Loucy (cell line): ENCODE measurements at regions not wholly inside any gene's neighbourhood (a gene's known extent, or its start where the extent isn't known, plus 50 kb on each side); places are given as distances from the start of the nearest gene placed in this dataset.
"Not testable (repeated sequence)": the region's sequence is repeated elsewhere in the genome, so short reads cannot be mapped to it uniquely, and the experiment has no call there.

ENCODE experiments used
- H2AFZ ChIP-seq: fragments of 200-600 bp; sonication (generic); 2 replicates; pipeline ENCODE4 v1.6.0; 2016; ENCODE audit warnings: antibody characterized with exemption, mild to moderate bottlenecking, low read length, moderate library complexity
- H3F3A ChIP-seq: fragments of 200-600 bp; 2 replicates; pipeline ENCODE4 v1.6.0; 2016; ENCODE audit warnings: antibody characterized with exemption, low read depth, mild to moderate bottlenecking
- H3K27me3 ChIP-seq: fragments of 200-600 bp; sonication (generic); 2 replicates; pipeline ENCODE4 v1.6.1; 2014; ENCODE audit warnings: low read length, mild to moderate bottlenecking; ENCODE audit not compliant: insufficient read depth, poor library complexity, severe bottlenecking
- H3K36me3 ChIP-seq: fragments of 200-600 bp; sonication (generic); 2 replicates; pipeline ENCODE4 v1.6.1; 2016; ENCODE audit warnings: low read length; ENCODE audit not compliant: insufficient read depth
- H3K4me1 ChIP-seq: fragments of 200-600 bp; sonication (generic); 2 replicates; pipeline ENCODE4 v1.5.1; 2014; ENCODE audit warnings: low read length, mild to moderate bottlenecking; ENCODE audit not compliant: insufficient read depth, poor library complexity, severe bottlenecking
- H3K4me2 ChIP-seq: fragments of 200-600 bp; sonication (generic); 2 replicates; pipeline ENCODE4 v1.6.0; 2014; ENCODE audit warnings: antibody characterized with exemption, low read length, low read depth, mild to moderate bottlenecking; ENCODE audit not compliant: poor library complexity, severe bottlenecking
- H3K4me3 ChIP-seq: fragments of 200-600 bp; sonication (generic); 2 replicates; pipeline ENCODE4 v1.5.1; 2014; ENCODE audit warnings: low read length, mild to moderate bottlenecking, mixed read lengths; ENCODE audit not compliant: poor library complexity, severe bottlenecking
- H3K79me2 ChIP-seq: fragments of 200-600 bp; sonication (generic); 2 replicates; pipeline ENCODE4 v1.6.1; 2014; ENCODE audit warnings: low read length; ENCODE audit not compliant: insufficient read depth
- H3K9ac ChIP-seq: fragments of 200-600 bp; sonication (generic); 2 replicates; pipeline ENCODE4 v1.6.0; 2014; ENCODE audit warnings: mild to moderate bottlenecking, low read depth, low read length, moderate library complexity; ENCODE audit not compliant: poor library complexity, severe bottlenecking
- H3K9me2 ChIP-seq: fragments of 200-600 bp; sonication (generic); replicated peaks from 2 replicates; pipeline ENCODE4 v1.6.1; 2016; ENCODE audit warnings: low read depth, low read length, mixed read lengths
- H3K9me3 ChIP-seq: fragments of 200-600 bp; sonication (generic); 2 replicates; pipeline ENCODE4 v1.6.1; 2014; ENCODE audit warnings: mild to moderate bottlenecking, antibody characterized with exemption, low read length, low read depth; ENCODE audit not compliant: insufficient read depth
- H4K20me1 ChIP-seq: fragments of 200-600 bp; sonication (generic); 2 replicates; pipeline ENCODE4 v1.6.0; 2014; ENCODE audit warnings: antibody characterized with exemption, low read length, mild to moderate bottlenecking; ENCODE audit not compliant: insufficient read depth, poor library complexity, severe bottlenecking
- CTCF ChIP-seq: fragments of 200-600 bp; sonication (generic); conservative IDR thresholded peaks from 2 replicates; pipeline ENCODE4 v1.5.1; 2014; ENCODE audit warnings: mild to moderate bottlenecking, antibody characterized with exemption, low read length
- EZH2phosphoT487 ChIP-seq: fragments of 200-600 bp; IDR thresholded peaks from 2 replicates; pipeline ENCODE4 v1.6.1; 2018; ENCODE audit warnings: antibody characterized with exemption, mild to moderate bottlenecking, moderate library complexity, borderline replicate concordance

- TF ChIP-seq CTCF: no peak
- no peak for TF ChIP-seq EZH2phosphoT487
- H3K9ac ChIP-seq: no peak overlapping the region
- H3K9me2 ChIP-seq: no peaks in the 10 kb centered on the region
- no peak overlapping the region for H2AFZ ChIP-seq
- no peaks in the 10 kb centered on the region for H3K36me3 ChIP-seq
- H3F3A ChIP-seq: no peaks in the 10 kb centered on the region
- no peaks in the 10 kb centered on the region for H3K4me1 ChIP-seq
- H3K4me2 ChIP-seq: no peak overlapping the region
- no peaks in the 10 kb centered on the region for H3K27me3 ChIP-seq
- no peaks in the 10 kb centered on the region for H3K9me3 ChIP-seq
- H4K20me1 ChIP-seq: no peaks in the 10 kb centered on the region
- H3K79me2 ChIP-seq: no peaks in the 10 kb centered on the region
- no peak overlapping the region for H3K4me3 ChIP-seq
Observed at GRCh38 chr14:57122129-57122528, 146.6 kb downstream of the EXOC5 start.

- H3K4me1 ChIP-seq, H3K4me2 ChIP-seq, H3K79me2 ChIP-seq, H3F3A ChIP-seq, H3K9me2 ChIP-seq, H3K36me3 ChIP-seq, H3K9me3 ChIP-seq, H2AFZ ChIP-seq, H3K9ac ChIP-seq, H3K27me3 ChIP-seq, H3K4me3 ChIP-seq, H4K20me1 ChIP-seq: not testable (repeated sequence)
Observed at GRCh38 chr14:57112072-57112807, 156.5 kb downstream of the EXOC5 start.

- not testable (repeated sequence) for H3K9me3 ChIP-seq, H3K9me2 ChIP-seq, H3F3A ChIP-seq, H3K9ac ChIP-seq, H3K4me2 ChIP-seq, H3K4me1 ChIP-seq, H2AFZ ChIP-seq, H3K79me2 ChIP-seq, H3K27me3 ChIP-seq, H3K36me3 ChIP-seq, H3K4me3 ChIP-seq, H4K20me1 ChIP-seq
Observed at GRCh38 chr14:57110411-57110810, 158.3 kb downstream of the EXOC5 start.

- no peaks in the 10 kb centered on the region for H3F3A ChIP-seq
- H2AFZ ChIP-seq: no peak overlapping the region
- TF ChIP-seq EZH2phosphoT487 (no peak), CTCF (no peak)
- H3K4me3 ChIP-seq: no peak overlapping the region
- no peaks in the 10 kb centered on the region for H3K36me3 ChIP-seq
- 0 out of 2 replicates have a peak, but pooled peaks cover 4% of the 10 kb centered on the region for H3K9me2 ChIP-seq
- no peak overlapping the region for H3K9ac ChIP-seq
- no peaks in the 10 kb centered on the region for H4K20me1 ChIP-seq
- H3K9me3 ChIP-seq: no peaks in the 10 kb centered on the region
- H3K4me2 ChIP-seq: no peak overlapping the region
- H3K4me1 ChIP-seq: no peaks in the 10 kb centered on the region
- no peaks in the 10 kb centered on the region for H3K79me2 ChIP-seq
- H3K27me3 ChIP-seq: no peaks in the 10 kb centered on the region
Observed at GRCh38 chr14:57091030-57091608, 177.6 kb downstream of the EXOC5 start.
